GM10847 (cell line): ENCODE measurements at regions not wholly inside any gene's neighbourhood (a gene's known extent, or its start where the extent isn't known, plus 50 kb on each side); places are given as distances from the start of the nearest gene placed in this dataset.

Experiments
- POLR2A ChIP-seq: IDR thresholded peaks from 2 replicates; pipeline ENCODE4 v1.6.1; 2011; ENCODE audit not compliant: insufficient read length; ENCODE audit errors: extremely low read depth

DNA sequence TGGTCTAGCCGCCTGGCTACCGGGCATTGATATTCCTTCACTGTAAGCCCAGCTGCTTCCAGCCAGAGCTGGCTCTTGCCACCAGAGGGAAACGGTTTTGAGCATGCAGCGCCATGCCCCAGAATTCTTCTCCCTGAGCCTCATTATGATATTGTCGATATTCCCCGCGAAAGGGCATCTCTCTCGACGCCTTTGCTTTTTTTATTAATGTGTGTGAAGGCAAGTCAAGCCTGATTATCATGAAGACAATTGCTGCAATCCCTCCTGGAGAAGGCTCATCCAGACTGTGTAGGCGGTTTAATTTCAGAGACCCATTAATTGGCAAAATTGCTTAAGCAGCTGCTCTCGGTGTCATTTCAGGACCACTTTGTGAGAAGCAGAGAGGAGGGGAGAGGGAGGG lies 321.2 kb upstream of the TLE3 start:
- TF ChIP-seq POLR2A = no peak

DNA sequence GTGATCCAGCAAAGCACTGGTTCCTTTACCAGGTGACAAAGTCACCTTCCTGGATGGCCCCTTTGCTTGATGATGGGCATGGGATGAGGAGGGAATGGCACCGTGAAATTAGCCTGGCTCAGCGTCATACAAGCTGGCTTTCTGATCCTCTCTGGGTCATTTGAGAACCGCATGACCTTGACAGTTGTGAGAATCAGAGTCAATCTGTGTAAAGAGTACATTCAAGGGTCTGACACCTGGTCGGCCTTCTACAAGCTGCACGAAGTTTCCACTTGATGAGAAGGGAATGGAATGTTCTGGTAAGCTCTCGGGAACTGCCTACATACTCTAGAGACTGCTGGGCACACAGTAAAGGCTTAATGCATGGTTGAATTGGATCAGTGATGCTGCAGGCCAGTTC lies 319.8 kb upstream of the TLE3 start:
- no peak for TF ChIP-seq POLR2A

DNA sequence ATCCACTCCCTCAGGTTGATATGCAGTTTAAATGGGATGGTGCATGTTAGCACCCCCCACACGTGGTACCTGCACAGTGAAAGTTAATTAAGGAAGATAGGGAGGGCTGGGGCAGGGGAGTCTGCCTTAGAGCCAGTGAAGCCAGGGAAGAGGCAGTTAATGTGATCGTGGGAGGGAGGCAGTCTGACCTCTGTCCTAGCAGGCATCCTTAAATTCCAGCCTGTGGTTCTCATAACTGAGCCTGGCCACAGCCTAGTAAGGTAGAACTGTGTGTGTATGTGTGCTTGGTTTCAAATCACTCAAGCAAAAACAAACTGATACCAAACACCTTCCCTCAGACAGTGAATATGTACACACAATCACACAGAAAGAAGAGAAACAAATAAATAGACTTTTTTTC lies 319.1 kb upstream of the TLE3 start:
- no peak for TF ChIP-seq POLR2A

DNA sequence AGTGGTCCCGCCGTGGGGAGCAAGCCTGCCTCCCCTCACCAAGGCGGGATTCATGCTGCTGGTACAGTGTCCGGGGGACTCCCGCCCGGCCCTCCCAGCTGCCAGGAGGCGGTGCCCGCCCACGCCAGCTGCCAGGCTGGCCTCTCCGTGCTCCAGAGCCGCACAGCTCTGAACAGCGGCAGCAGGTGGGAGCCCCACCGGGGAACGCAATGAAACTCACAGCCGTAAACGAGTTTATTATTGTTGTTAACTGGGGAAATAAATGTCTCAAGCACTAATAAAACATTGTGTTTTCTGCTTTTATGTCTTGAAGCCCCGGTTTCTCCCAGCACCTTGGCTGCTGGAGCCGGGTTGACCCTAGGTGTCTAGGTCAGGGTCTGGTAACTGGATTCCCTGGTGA lies 317.7 kb upstream of the TLE3 start:
- no peak for TF ChIP-seq POLR2A

DNA sequence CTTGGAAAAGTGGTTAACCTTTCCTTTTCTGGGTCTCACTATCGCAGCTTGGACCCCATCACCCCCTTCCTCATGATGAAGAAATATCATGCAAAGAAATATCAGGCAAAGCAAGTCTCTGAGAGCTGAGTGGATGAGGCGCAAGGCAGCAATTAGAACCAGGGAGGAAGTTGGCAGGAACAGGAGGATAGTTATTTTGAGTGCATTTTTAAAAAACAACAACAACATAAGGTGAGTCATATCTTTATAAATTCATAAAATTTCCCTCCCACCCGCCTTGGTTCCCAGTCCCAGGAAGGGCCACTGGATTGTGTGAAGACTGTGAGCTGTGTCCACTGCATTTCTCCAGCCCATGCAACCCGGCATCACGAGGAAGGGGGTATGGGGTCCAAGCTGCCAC lies 316.9 kb upstream of the TLE3 start:
- TF ChIP-seq POLR2A = no peak

DNA sequence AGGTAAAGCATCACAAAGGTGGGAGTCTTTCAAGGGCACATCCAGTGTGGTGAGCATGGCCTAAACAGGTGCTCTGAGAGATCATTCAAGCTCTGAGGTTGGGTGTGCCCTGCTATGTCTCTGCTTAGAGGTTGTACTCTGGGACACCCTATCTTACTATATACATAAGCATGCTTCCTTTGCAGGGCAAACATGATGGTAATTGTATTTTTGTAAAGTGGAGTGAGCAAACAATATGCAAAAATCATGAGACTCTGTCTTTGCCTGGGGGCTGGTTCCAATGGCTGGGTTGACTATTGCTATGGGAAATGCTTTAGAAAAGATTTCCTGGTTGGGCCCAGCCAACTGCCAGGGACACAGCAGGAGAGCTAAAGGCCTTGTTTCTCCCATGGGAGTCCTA lies 315.1 kb upstream of the TLE3 start:
- no peak for TF ChIP-seq POLR2A

DNA sequence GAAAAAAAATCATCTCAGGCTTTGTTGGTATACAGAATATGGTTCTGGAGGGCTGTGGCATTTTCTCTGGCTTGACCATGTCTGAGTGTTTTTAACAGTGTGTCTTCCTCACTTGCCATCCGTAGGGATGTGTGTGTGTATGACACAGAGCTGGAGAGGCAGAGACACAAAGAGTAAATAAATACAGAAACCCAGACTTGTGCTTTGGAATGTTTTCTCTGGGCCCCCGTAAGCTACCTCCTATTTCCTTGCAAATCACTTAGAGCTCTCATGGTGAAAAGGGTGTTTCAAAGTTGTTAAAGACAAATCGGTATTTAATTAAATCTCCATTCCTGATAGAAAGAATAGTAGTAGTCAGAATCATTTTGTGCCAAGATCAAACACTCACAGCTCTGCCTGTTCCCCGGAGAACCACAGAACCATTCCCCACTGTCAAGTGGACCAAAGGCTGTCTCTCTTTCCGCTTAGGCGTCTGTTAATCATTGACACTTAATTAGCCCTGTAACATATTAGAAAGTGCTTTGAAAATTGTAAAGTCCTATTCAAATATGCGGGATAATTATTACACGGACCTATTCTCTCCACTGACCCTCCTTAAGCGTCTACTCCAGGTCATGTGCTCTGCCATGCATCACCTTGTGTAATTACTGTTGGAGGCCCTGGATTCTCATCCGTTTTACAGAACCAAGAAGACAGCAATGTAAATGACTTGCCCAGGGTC lies 313.6 kb upstream of the TLE3 start:
- TF ChIP-seq POLR2A = no peak

DNA sequence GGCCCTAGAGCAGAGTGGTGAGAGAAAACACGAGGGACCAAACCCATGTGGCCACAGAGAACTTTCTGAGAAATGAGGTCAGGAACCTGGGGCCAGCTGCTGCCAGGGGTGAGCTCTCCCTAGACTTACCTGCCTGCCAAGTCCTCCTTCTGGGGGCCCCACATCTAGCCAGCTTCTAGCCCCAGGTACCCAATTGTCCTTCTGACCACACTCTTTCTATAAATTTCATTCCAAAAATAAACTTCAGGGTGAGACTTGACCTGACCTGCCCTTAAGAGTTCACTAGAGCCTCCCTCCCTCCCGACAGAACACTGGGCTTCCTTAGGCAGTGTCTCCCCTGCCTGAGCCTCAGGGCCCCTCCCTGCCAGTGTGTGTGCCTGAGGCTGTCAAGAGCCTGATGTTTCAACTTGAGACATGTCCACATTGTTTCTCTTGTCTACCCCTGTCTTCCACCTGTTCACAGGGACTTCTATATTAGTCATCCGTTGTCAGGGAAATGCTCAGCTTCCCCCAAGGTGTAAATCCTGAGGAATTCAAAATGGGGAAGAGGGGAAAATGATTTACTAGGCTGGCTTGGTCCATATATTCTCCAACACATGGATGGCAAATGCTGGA lies 312.8 kb upstream of the TLE3 start:
- TF ChIP-seq POLR2A = no peak

DNA sequence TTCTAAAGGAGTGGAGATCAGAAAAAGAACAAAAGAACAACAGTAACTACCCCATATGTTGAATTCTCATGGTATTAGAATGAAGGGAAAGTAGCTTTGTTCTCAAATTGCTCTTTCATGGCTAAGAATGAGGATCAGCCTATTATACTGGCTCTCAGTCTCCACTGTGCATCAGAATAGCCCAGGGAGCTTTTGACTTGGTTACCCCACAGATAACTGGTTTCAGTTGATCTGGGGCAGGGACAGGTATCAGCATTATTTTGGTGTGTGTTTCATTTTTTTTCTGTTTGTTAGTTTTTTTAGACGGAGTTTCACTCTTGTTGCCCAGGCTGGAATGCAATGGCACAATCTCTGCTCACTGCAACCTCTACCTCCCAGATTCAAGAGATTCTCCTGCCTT lies 311.7 kb upstream of the TLE3 start:
- TF ChIP-seq POLR2A = no peak

DNA sequence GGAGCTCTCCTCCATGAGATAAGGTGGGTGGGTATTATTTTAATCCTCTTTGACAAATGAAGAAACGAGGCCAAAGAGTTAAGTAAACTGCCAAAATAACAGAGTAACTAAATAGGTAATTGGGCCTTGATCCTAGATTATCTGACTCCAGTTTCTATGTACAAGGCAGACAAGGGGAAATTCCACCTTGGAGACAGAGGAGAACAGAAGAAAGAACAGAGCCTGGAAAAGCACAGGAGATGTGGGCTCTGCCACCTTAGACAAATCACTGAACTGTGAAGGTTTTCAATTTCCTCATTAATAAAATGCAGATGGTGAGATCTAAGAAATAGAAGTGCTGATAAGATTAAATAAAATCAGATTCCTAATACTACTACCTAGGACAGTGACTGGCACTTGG lies 310.2 kb upstream of the TLE3 start:
- no peak for TF ChIP-seq POLR2A

DNA sequence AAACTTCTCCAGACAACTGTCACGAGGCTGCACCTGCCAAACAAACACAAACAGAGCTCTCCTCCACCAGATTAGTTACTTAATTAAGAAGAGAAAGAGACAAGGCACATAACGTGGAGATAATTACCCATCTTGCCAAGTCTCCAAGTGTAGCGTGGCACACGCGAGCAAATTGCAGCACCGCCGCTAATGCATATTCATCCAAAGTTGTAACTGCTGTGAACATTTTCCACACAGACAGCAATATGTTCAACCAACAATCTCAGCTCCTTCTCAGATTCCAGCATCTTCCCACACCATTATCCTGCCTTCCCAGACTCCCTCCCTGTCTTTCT lies 309.6 kb upstream of the TLE3 start:
- no peak for TF ChIP-seq POLR2A

DNA sequence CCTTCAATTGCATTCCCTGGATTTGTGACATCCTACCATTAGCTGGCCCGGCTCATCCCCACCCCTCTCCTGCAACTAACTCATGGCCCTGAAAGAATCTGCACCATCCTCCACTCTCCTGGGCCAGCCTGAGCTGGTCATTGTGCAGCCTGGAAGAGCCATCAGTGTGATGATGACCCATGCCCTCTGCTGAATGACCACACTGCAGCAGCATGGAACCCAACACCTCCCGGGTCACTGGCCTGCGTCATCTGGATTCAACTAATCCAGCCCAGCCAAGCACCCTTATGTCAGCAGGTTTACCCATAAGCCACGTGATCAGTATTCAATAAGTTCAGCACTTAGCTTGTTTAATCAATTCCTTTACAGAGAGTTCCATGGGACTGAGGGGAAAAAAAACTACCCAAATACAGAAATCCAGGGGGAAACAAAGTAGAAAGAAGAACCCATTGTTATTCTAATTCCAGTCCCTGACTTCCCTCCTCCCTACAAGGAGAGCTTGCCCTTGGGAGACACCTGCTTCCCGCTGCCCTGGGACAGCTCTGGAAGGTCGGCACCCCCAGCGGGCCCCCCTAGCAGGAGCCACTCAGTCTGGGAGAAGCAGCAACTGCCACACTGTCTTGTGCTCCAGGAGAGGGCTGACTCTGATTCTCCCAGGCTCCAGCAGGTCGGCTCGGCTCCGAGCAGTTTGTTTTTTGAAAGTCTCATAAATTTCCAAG lies 309.1 kb upstream of the TLE3 start:
- no peak for TF ChIP-seq POLR2A

DNA sequence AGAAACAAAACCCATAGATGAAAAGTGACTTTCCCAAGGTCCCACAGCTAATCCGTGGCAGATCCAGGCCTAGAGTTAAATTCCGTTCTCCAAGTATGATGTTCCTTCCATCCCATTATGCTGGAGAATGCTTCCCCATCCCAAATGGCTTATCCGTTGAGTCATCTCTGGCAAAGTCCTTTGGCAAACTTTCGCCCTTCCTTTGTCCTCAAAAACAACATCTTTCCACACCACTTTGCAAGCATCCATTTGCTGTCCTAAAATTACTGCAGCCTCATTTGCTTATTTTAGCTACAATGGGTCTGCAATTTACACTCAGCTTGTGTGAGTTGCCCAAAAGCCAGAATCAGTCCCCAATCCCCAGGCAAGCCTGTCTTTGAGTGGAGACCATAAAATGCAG lies 304.0 kb upstream of the TLE3 start:
- TF ChIP-seq POLR2A = no peak

DNA sequence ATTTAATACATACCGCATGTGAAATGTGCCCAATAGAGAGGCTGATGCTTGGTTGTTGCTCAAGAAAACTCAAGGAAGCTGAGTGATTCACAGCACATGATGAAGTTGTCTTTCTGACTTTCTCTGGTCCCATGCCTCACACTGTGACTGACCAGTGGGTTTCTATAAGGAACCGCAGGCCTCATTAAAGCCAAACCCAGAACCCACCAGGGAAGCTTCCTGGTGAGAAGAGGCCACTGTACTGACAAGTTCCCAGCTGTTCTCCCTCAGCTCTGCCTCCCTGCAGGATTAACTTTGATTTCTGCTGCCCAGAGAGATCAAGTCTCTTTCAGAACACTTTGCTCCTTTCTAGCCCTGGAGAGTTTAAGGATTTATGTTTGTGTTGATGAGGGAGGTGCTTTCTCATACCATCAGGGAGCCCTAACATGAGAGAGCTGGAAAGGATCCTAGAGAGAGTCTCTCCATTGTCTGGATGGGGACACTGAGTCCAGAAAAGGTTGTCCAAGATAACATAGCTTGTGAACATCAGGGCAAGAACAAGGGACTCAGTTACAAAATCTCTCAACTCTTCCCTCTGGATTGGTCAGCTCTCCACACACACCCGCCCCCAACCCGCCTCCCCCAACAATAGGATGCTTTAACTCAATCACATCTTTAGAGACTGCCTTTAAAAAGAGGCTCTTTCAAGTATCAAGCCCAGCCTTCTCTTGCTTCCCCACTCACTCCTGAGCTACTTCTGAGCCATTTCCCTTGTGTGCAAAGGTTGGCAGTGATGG lies 303.2 kb upstream of the TLE3 start:
- no peak for TF ChIP-seq POLR2A

DNA sequence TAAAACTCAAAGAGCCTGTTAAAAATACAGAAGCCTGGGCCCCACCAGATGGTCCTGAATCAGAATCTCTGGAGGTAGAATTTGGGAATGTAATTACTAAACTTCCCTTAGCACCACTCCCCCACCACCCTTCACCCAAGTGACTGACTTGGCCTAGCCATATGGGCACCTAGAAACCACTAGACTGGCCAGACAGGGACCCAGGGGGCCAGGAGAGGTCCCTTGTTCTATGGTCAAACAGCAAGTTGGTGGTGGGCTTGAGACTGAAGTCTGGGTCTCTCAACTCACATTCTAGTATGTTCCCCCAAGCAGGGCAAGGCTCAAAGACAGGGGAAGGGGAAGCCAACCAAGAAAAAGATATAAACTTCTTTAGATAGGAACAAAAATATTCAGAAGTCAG lies 301.5 kb upstream of the TLE3 start:
- no peak for TF ChIP-seq POLR2A

DNA sequence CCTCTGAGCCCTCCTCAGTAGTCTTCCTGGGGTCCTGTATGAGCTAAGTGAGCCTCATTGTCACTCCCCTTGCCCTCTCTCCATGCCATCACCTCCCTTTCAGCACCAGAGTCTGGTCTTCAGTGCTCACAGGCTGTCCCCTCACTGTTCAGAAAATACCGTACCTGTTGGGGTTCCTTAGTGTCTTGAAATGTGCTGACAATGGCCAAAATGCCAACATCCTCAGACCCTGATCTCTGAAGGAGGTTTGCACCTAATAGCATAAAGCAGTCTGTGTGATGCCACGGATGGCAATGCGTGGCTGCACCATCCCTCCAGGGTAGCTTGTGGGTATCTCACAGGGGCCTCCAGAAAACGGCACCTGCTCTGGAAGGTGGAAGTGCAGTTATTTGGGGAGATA lies 301.0 kb upstream of the TLE3 start:
- no peak for TF ChIP-seq POLR2A

DNA sequence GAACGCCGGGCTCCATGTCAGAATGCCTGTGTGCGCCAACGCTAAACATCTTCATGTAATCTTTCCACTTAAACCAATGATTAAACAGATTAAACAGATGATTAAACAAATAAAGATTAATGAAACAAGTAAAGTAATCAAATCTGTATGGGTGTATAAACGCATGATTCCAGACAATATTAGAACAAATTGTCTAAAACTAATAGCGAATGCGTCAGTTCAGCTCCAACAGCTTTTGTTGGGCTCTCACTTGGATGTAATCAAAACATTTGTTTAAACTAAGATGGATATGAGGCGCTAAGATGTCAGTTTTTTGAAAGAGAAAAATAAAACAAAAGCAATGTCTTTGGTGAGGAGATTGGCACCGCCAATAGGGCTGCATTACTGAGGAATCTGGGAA lies 299.1 kb upstream of the TLE3 start:
- no peak for TF ChIP-seq POLR2A

DNA sequence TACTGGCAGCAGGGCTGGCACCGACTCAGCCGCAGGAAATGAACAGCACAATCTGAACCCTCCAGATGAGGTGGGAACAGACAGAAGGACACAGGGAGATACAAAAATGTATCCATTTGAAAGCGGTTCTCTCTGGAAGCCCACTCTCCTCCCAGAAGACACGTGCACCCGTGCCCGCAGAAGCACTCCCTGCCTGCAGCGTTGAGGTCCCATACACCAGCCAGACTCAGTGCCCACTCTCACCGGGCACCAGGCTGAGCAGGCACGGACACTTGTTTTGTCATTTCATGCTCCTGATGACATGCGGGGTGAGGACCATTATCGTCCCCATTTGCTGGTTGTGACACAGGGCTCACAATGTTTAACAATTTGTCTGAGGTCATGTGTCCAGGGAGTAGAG lies 297.4 kb upstream of the TLE3 start:
- TF ChIP-seq POLR2A = no peak
